ENCODE measurements at regions not wholly inside any gene's neighbourhood (a gene's known extent, or its start where the extent isn't known, plus 50 kb on each side); places are given as distances from the start of the nearest gene placed in this dataset.

GRCh38 chr2:37793004-37793403 lies 121.6 kb upstream of the CDC42EP3 start:
- TF ChIP-seq CTCF (IDR thresholded peaks at IDR 0.05): no peak
- no peak for TF ChIP-seq ZFX (IDR thresholded peaks at IDR 0.05; ENCODE audit: borderline replicate concordance)

GRCh38 chr2:37794717-37795116 lies 123.3 kb upstream of the CDC42EP3 start:
- H3K27ac ChIP-seq: no peak overlapping the region
- TF ChIP-seq CTCF (IDR thresholded peaks at IDR 0.05) (no peak), ZFX (IDR thresholded peaks at IDR 0.05; ENCODE audit: borderline replicate concordance) (no peak)

More at GRCh38 chr2:37793004-37793403, 121.6 kb upstream of the CDC42EP3 start:
- no peak overlapping the region for H3K27ac ChIP-seq

- TF ChIP-seq ZFX (IDR thresholded peaks at IDR 0.05; ENCODE audit: borderline replicate concordance) (no peak), CTCF (IDR thresholded peaks at IDR 0.05) (no peak)
- no peak overlapping the region for H3K27ac ChIP-seq
Observed at GRCh38 chr2:37795456-37795855, 124.0 kb upstream of the CDC42EP3 start.

GRCh38 chr2:37795938-37796337 lies 124.5 kb upstream of the CDC42EP3 start:
- TF ChIP-seq ZFX (IDR thresholded peaks at IDR 0.05; ENCODE audit: borderline replicate concordance) (no peak), CTCF (IDR thresholded peaks at IDR 0.05) (no peak)
- no peak overlapping the region for H3K27ac ChIP-seq

GRCh38 chr2:37796481-37796880 lies 125.0 kb upstream of the CDC42EP3 start:
- H3K27ac ChIP-seq: no peak overlapping the region
- no peak for TF ChIP-seq CTCF (IDR thresholded peaks at IDR 0.05)
- TF ChIP-seq ZFX (IDR thresholded peaks at IDR 0.05; ENCODE audit: borderline replicate concordance): no peak

- TF ChIP-seq CTCF (IDR thresholded peaks at IDR 0.05) (no peak), ZFX (IDR thresholded peaks at IDR 0.05; ENCODE audit: borderline replicate concordance) (no peak)
- H3K27ac ChIP-seq: no peak overlapping the region
Observed at GRCh38 chr2:37797081-37797480, 125.6 kb upstream of the CDC42EP3 start.

GRCh38 chr2:37798315-37799005 lies 126.6 kb upstream of the RMDN2 start:
- TF ChIP-seq ZFX (IDR thresholded peaks at IDR 0.05; ENCODE audit: borderline replicate concordance) (no peak), CTCF (IDR thresholded peaks at IDR 0.05) (no peak)
- no peak overlapping the region for H3K27ac ChIP-seq

Data from 22Rv1 (cell line).